RPMI7951 (cell line): ENCODE measurements at regions not wholly inside any gene's neighbourhood (a gene's known extent, or its start where the extent isn't known, plus 50 kb on each side); places are given as distances from the start of the nearest gene placed in this dataset.
"Not testable (repeated sequence)": the region's sequence is repeated elsewhere in the genome, so short reads cannot be mapped to it uniquely, and the experiment has no call there.

Experiments
- DNase-seq: peaks from one replicate; pipeline ENCODE4 v3.0.0-alpha.2; 2012; ENCODE audit warnings: low read depth

DNA sequence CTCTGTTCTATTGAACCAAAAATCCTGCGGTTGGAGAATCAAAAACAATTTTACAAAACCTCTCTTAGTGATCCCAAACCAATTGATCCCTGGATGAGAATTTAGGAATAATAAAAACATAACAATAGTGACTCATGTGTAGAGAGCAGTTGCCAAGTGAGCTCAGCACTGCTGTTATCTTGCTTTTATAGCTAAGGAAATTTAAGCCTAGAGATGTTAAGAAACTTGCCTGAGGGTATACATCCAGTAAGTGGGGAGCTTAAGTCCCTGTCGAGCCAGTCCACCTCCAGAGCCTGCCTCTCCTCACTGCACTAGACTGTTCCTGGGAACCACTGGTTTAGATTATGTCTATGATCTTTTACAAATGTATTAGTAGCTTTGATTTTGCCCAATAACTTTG lies 358.4 kb upstream of the LMCD1 start:
- DNase-seq, result no peak

DNA sequence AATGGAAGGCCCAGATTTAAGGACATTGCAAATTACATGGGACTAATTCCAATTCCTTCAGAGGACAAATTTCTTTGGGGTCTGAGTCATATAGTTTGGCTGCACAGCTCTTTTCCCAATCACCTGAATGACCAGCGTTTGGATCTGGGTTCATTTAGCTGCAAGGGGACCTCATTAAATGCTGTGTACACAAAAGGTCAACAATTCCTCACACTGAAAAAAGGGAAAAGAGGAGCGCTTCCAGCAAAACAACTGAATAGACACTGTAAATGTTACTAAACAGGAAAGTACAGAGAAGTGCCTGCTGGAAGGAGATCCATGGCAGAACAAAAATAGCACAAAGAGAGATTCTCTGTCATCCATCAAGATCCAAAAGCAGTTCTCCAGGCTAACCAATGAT lies 356.0 kb upstream of the LMCD1 start:
- no peak for DNase-seq

DNA sequence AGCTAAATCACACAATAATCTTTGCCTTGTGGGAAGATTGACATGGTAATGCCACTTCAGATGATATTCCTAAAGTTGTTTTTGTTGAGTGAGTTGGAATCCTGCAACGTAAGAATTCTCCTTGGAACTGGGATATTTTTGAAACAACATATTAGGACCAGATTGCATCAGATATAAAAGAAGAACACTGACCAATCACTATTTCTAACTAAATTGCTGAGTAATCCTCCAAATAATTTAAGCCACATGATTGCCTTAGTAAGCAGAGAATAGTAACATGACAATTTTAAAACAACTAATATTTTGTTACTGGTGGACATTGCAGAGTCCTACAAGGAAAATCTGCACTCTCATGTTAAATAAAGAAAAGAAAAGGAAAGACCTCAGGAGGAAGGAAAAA lies 353.9 kb upstream of the LMCD1 start:
- no peak for DNase-seq

DNA sequence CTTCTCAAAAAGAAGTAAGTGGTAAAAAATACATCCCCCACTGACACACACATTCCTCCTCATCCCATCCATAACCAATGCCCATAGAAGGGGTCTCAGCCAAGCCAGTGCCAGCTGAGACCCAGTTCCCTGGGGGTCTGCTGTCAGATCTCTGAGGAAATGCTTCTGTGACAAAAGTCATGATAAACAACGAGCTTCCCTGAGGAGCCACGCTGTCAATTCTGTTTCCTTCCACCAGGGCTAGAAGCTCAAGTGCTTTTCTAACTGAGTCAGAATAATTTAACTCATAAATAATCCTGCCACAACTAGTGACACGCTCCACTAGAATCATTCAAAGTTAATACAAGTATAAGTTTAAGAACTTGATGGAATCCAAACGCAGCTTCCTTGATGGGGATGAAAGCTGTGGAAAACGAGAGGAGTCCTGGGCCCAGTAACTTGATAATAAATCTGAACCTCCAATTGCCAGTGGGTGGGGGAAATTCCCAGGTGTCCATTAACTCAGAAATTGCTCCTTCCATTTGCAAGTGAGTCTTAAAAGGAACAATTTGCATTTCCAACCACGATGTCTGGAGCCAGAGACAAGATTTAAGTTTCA lies 348.7 kb upstream of the LMCD1 start:
- no peak for DNase-seq

DNA sequence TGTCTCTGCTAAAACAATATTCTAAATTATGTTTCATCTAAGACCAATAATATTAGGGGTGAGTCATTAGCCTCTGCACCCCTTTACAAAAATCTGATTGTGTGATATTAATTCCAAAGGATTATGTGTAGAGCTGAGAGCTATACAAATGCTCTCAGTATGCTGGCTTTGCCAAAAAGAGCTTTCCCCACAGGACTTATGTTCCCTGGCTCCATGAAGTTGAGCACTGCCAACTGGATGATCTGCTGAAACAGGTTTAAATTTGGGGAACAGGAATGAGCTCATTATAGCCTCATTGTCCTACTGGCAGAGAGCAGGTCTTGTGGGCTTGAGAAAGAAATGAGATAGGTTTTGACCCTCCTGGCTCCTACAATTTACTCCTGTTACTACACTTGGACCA lies 347.8 kb upstream of the LMCD1 start:
- DNase-seq, result no peak

DNA sequence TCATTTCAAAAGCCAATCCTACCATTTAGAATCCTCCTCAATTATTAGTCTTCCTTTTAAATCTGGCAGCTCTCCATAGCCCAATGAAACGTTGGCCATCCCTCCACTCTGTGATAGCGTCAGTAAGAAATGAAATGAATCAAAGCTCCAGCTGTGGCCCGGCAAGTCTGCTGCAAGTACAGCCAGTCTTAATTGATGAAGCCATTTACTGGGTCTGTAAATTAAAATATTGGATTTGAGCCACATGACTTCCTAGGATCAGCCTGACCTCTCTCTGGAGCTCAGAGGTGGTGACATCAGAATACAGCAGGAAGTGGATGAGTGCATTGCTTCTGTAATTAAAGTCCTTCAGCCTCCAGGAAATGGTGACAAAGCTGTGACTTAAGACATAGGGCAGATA lies 347.0 kb upstream of the LMCD1 start:
- no peak for DNase-seq

DNA sequence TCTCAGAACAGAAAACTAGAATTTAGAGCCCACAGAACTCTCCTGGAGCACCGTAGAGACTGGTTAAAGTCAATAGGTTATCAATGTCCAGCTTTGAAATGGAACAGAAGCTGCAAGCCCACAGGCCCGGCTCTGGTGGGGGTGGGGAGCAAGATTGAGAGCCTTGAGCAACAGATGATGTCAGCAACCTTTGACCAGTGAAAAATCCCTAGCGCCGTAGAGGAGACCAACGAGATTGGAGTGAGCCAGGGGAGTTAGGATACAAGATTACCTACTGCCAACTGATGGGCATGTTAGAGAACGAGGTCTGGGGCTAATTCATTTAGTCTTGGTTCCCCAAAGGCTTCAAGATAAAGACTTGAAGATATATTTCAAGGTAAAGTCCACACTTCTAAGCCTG lies 345.5 kb upstream of the LMCD1 start:
- no peak for DNase-seq

DNA sequence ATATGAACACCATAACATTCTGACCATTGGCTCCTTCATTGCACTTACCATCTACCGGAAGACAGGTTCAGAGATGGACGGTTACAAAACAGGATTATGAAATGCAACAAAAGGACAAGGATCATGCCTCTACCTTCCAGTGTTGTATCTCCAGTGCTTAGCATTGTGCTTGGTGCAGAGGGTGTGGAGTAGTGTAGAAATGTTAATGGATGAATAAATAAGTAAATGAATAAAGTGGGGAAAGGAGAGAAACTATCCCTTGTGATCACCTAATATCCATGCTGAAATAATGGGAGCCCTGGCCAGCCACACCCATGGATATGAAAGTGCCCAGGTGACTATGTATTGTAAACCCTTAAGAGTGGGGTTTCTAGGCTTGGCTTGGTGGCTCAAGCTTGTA lies 344.8 kb upstream of the LMCD1 start:
- DNase-seq, result no peak

DNA sequence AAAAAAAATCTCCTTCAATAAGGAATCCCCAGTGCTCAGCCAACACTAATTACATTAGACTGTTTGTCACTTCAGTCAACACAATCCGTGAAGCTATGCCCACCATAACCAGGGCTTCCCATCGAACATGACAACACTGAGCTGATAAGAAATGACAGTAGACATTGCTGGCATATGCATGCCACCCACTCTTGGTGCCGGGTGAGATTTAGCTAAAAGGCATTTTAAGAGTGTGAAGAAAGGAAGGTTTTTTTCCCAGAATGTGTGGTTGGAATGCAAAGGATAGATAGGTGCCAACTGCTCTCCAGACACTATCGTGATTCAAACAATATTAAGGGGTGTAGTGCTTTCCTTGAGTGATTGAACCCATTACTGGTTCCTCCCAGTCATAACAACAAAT lies 344.0 kb upstream of the LMCD1 start:
- DNase-seq, result no peak

DNA sequence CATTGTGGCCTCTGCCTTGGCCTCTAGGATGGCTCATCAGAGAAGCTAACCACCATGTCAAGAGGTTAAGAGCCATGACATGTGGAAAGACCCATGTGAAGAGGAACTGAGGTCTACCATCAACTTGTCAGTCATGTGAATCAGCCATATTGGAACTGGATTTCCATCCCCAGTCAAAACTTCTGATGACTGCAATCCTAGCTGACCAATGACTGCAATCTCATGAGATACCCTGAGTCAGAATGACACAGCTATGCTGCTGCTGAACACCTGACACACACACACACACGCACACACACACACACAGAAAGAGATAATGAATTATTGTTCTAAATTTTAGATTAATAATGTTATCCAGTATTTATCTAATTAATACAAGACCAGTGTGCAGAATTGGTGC lies 337.5 kb upstream of the LMCD1 start:
- no peak for DNase-seq

DNA sequence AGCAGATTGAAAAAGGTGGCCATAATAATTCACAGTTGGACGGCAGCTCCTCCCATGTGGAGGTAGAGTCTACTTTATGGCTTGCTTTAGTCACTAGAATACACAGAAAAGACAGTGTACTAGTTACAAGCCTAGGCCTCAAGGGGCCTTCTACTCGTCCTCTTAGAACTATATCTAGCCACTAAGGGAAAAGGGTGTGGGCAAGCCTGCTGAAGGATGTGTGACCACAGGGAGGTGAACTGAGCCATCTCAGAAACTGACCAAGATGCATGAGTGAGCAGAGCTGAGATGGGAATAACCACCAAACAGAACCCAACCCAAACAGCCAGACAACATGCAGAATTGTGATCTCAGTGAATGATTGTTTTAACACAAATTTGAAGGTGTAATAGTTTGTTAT lies 335.6 kb upstream of the LMCD1 start:
- no peak for DNase-seq

DNA sequence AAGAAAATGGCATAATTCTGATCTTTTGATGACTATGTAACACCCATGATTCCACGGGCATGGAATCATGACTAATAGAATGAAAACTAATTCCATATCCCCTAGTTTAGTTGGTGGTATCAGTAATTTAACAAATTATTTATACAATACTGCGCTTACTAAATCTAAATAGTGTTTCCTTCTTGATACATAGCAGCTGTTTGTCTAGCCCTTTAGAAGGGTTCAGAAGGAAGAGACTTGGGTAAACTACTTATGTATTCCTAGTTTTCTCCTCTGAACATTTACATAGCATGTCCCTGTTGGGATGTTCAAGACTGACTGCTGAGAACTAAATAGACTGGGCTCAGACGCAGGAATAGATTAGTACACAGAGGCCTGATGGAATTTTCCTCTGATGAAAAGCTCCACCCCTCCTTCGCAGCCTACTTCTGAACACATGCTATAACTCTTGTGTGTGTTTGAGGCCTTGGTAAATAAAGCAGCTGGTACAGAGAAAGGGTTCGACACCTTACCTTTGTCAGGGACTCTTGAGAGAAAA lies 330.6 kb upstream of the LMCD1 start:
- DNase-seq, result no peak

DNA sequence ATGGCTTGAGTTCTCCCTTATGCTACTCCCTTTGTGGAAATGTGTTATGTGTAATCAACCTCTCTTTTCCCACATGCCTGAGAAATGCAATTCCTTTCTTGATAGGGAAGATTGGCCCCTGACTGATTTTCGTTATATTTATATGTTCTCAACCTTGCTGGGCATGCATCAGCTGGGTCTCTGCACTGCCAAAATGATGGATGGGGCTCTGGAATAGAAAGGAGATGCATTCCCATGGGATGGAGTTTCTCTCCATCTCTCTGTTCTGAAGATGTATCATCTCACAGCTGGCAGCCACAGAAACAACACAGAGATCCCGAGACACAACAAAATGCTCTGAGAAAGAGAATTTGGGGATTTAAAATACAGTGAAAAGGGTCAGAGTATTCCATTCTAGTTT lies 327.7 kb upstream of the LMCD1 start:
- no peak for DNase-seq

DNA sequence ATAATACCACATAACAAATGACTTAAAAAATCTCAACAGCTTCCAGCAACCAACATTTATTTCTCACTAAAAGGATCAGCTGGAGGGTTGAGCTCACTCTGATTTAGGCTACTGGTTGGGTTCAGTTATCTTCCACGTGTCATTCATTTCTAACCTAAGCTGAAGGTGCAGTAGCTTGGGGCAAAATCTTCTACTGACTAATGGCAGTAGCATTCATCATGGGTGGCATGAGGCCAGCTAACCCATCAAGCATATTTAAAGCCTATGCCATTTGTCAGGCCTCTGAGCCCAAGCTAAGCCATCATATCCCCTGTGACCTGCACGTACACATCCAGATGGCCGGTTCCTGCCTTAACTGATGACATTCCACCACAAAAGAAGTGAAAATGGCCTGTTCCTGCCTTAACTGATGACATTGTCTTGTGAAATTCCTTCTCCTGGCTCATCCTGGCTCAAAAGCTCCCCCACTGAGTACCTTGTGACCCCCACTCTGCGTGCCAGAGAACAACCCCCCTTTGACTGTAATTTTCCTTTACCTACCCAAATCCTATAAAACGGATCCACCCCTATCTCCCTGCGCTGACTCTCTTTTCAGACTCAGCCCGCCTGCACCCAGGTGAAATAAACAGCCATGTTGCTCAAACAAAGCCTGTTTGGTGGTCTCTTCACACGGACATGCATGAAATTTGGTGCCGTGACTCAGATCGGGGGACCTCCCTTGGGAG lies 324.7 kb upstream of the LMCD1 start:
- DNase-seq, result peak; percentile 70

DNA sequence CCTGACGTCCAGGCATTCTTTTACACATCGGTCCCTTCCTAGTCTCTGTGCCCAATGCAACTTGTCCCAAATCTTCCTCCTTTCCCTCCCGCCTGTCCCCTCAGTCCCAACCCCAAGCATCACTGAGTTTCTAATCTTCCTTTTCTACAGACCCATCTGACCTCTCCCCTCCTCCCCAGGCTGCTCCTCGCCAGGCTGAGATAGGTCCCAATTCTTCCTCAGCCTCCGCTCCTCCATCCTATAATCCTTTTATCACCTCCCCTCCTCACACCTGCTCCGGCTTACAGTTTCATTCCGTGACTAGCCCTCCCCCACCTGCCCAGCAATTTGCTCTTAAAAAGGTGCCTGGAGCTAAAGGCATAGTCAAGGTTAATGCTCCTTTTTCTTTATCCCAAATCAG lies 323.1 kb upstream of the LMCD1 start:
- not testable (repeated sequence) for DNase-seq

DNA sequence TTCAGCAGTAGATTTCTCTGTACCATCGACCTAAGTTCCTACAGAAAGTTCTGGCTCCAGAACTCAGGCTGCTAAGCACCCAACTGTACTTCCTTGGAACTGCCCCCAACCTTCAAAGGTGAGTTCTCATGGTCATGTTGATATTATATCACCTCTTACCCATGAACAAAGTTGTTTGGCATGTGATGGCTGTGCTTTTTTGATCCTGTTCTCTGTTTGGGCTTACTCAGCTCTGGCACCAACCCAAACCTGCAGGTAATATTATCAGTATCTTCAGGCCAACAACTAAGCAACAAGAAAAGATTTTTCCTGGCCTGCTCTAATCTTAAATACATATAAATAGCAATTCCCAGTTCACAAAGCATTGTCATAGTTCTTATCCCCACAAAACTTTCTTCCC lies 318.7 kb upstream of the LMCD1 start:
- DNase-seq, result no peak

DNA sequence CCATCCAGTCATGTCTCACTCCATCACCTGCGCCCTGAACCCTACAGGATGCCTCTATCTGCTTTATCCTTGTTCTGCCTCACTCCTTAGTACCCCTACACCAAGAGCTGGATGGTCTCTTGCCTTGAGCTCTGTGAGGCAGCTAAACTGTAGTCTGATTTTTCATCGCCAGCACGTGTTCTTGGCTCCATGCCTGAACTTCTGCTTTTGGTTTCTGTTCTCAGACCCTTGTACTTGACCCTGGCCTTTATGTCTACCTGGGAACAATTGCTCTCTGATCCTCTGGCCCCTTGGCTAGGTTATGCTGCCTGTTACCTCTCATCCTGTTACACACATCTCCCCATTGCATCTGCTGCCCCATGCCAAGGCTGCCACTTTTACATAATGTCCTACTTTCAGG lies 318.0 kb upstream of the LMCD1 start:
- no peak for DNase-seq

DNA sequence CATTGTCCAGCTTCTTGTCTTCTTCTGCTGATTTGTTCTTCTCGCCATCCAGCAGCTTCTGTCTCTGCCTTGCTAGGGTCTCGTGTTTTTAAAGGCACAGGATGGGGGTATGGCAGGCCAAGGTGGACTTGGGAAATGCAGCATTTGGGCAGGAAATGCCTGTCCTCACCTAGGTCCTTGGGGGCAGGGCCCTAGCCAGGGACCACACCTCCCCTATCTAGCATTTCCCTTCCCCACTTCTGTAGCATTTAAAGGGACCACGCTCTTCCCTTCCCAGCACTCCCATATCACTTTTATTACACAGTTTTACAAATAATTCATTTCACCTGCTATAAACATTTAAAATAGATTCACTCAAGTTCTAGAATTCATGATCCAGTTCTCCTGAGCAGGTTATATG lies 315.4 kb upstream of the LMCD1 start:
- DNase-seq, result no peak

DNA sequence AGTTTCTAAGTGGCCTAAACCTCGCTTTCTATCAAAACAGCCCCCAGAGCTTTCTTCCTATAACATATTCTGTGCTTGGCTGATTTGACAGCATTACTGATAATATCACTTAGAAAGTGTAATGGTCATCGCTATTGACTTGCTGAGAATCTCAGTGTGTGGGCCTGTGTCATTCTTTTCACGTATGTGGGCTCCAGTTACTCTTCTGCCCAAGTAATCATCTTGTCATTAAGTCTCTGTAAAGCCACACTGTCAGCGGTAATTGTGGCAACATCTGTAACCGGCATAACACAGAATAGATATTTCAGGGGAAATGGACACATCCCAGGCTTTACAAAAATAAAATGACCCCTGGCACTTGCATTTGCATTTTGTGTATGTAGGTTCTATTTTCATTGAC lies 313.6 kb upstream of the LMCD1 start:
- DNase-seq, result no peak

DNA sequence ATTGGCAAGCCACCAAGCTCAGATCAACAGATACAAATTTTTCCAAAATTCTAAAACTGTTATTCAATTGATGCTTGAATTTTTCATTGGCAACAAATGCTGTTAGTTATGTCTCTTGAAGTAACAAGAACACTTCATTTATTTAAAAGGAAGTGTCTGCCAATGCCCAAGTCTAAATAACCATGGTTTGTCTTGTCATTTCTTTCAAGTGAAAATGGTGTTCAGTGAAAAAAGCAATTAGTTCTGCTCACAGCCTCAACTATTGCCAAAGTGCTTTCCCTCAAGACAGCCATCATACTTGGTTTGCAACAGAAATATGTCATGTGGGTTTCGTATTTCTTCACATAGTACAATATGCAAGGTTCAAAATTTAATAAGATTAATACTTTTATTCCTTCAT lies 312.6 kb upstream of the LMCD1 start:
- DNase-seq, result no peak

DNA sequence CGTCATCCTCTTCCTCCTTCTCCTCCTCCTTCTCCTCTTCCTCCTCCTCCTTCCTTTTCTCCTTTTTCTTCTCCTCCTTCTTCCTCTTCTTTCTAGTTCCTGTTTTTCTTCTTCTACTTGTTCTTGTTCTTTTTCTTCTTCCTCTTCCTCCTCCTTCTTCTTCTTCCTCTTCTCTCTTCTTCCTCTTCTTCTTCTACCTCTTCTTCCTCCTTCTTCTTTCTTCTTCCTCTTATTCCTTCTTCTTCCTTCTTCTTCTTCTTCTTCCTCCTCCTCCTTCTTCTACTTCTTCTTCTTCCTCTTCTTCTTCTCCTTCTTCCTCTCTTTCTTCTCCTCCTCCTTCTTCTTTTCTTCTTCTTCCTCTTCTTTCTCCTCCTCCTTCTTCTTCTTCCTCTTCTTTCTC lies 310.2 kb upstream of the LMCD1 start:
- no peak for DNase-seq

DNA sequence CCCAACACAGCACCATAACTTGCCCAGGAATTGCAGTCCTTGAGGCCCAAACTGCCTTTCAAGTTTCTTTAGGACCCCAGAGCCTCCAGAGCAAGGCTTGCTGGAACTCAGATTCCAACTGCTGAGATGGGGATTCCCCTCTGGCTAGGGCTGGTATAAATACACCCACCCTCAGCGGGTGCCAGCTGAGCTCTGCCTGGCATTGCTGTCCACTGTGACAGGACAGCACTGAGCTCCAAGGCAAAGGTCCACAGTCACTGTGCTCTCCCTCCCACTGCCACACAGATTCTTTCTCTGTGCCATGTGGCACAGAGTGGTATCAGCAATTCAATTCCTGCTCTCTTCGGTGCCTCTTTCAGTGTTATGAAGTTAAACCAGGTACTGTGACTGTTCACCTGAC lies 304.2 kb upstream of the LMCD1 start:
- DNase-seq, result no peak

DNA sequence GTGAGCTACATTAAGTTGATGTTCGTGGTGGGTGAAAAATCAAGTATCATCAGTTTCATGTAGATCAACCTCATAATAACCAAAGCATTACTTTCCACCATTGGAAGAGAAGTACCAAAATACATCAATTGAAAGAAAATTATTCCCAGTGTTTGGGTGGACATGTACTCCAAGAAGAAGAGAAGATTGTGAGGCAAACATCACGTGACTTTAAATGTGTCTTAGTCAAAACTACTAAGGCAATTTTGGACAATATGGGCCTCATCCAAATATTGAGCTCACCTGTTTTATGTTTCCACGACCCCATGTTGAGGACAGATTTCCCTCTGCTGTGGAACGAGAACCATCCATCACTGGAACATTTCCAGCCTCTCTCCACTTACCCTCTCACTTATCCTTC lies 303.0 kb upstream of the LMCD1 start:
- DNase-seq, result no peak

DNA sequence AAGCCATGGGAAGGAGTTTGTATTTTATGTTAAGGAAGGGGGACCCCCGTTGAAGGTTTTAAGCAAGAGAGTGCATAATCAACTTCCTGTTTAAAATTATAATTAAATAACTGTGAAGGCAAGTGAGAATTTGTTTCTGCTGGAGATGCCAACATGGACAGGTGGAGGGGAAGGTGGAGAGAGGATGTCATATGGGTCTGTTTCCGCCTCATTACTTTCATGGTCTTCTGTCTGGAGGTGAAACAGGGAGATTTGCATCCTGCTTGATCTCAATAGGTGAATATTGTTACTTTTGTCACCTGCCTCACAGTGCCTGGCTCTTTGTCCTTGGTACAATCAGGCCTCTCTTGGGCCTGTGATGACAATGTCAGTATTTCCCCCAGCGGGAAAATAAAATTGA lies 300.6 kb upstream of the LMCD1 start:
- DNase-seq, result no peak
